HFF-Myc (cell line): ENCODE measurements at regions not wholly inside any gene's neighbourhood (a gene's known extent, or its start where the extent isn't known, plus 50 kb on each side); places are given as distances from the start of the nearest gene placed in this dataset.

Experiments
- DNase-seq: peaks from one replicate; pipeline ENCODE4 v3.0.0-alpha.2; 2011; ENCODE audit warnings: low read depth; ENCODE audit errors: extremely low read depth
- H3K4me3 ChIP-seq: replicated peaks from 2 replicates; pipeline ENCODE4 v1.5.1; 2011; ENCODE audit warnings: low read depth, mild to moderate bottlenecking, control low read depth, low read length
- CTCF ChIP-seq: IDR thresholded peaks from 2 replicates; pipeline ENCODE4 v1.5.1; 2012; ENCODE audit warnings: mild to moderate bottlenecking, low read depth, low read length, control low read depth; ENCODE audit errors: missing control alignments

GRCh38 chr5:27403243-27403882 is 365.0 kb upstream of the CDH9 start:
- no peak for DNase-seq
- no peak overlapping the region for H3K4me3 ChIP-seq
- no peak for TF ChIP-seq CTCF

GRCh38 chr5:27402828-27403227 is 364.4 kb upstream of the CDH9 start:
- no peak for DNase-seq

GRCh38 chr5:27396998-27397397 is 358.6 kb upstream of the CDH9 start:
- H3K4me3 ChIP-seq: no peak overlapping the region
- no peak for DNase-seq

More at GRCh38 chr5:27402828-27403227, 364.4 kb upstream of the CDH9 start:
- no peak overlapping the region for H3K4me3 ChIP-seq
- TF ChIP-seq CTCF: no peak

GRCh38 chr5:27392716-27393115 is 354.3 kb upstream of the CDH9 start:
- no peak for TF ChIP-seq CTCF
- H3K4me3 ChIP-seq: no peak overlapping the region
- no peak for DNase-seq

More at GRCh38 chr5:27396998-27397397, 358.6 kb upstream of the CDH9 start:
- TF ChIP-seq CTCF: no peak

- no peak for TF ChIP-seq CTCF
- H3K4me3 ChIP-seq: no peak overlapping the region
- DNase-seq: no peak
Measured at GRCh38 chr5:27389696-27390095, 351.3 kb upstream of the CDH9 start.

- no peak for DNase-seq
- no peak for TF ChIP-seq CTCF
- H3K4me3 ChIP-seq: no peak overlapping the region
Measured at GRCh38 chr5:27388755-27389154, 350.4 kb upstream of the CDH9 start.
